Common myeloid progenitor, CD34-positive (primary cell): ENCODE measurements at regions not wholly inside any gene's neighbourhood (a gene's known extent, or its start where the extent isn't known, plus 50 kb on each side); places are given as distances from the start of the nearest gene placed in this dataset.
"Not testable (repeated sequence)": the region's sequence is repeated elsewhere in the genome, so short reads cannot be mapped to it uniquely, and the experiment has no call there.

Experiments
- CTCF ChIA-PET: fragments of 350-600 bp; sonication (Branson Sonifier 250); formaldehyde crosslinking; loops from one replicate; lab custom pipeline; 2021; ENCODE audit warnings: antibody characterized with exemption; lab: Charles Lee
- POLR2A ChIA-PET: fragments of 350-600 bp; sonication (Branson Sonifier 250); formaldehyde crosslinking; loops from one replicate; lab custom pipeline; 2021; ENCODE audit warnings: antibody characterized with exemption; lab: Charles Lee
- DNase-seq, 3 donors: peaks; one replicate each; pipeline versions ENCODE4 v3.0.0 to v3.0.0-alpha.2; 2013
- H3K27ac ChIP-seq, 2 experiments: 1 replicate in 1 of 2; 2 replicates in 1 of 2; pipeline ENCODE4 v1.7.0; 2013; ENCODE audit warnings: inconsistent platforms in 2 of 2, low read length in 2 of 2, mild to moderate bottlenecking in 2 of 2, low read depth in 1 of 2, moderate library complexity in 1 of 2; ENCODE audit not compliant: severe bottlenecking in 2 of 2, insufficient read depth in 1 of 2, poor library complexity in 1 of 2
- H3K27me3 ChIP-seq, 5 experiments: replicated peaks in 2 of 5; 1 replicate in 3 of 5; 2 replicates in 2 of 5; pipeline versions ENCODE4 v1.6.1 to v1.7.0; 2013; ENCODE audit warnings: low read length in 4 of 5, mild to moderate bottlenecking in 2 of 5, moderate library complexity in 2 of 5, inconsistent platforms in 1 of 5; ENCODE audit not compliant: insufficient read depth in 5 of 5, control insufficient read depth in 4 of 5
- H3K36me3 ChIP-seq, 4 experiments: 1 replicate in 2 of 4; 2 replicates in 2 of 4; pipeline versions ENCODE4 v1.6.1 to v1.7.0; 2013; ENCODE audit warnings: low read length in 3 of 4, control low read depth in 1 of 4, mild to moderate bottlenecking in 1 of 4; ENCODE audit not compliant: control insufficient read depth in 4 of 4, insufficient read depth in 4 of 4
- H3K4me1 ChIP-seq, 4 experiments: 1 replicate in 3 of 4; 2 replicates in 1 of 4; pipeline versions ENCODE4 v1.6.1 to v1.7.1; 2013; ENCODE audit warnings: low read length in 3 of 4, mild to moderate bottlenecking in 3 of 4, control low read depth in 1 of 4, inconsistent platforms in 1 of 4, moderate library complexity in 1 of 4; ENCODE audit not compliant: control insufficient read depth in 4 of 4, insufficient read depth in 4 of 4; ENCODE audit errors: control extremely low read depth in 1 of 4
- H3K4me3 ChIP-seq, 7 experiments: 1 replicate in 4 of 7; 2 replicates in 3 of 7; pipeline versions ENCODE4 v1.5.1 to v1.7.0; 2013; ENCODE audit warnings: mild to moderate bottlenecking in 7 of 7, low read length in 6 of 7, moderate library complexity in 6 of 7, inconsistent platforms in 2 of 7, low read depth in 2 of 7, control low read depth in 1 of 7; ENCODE audit not compliant: insufficient read depth in 4 of 7, control insufficient read depth in 1 of 7; ENCODE audit errors: extremely low read depth in 1 of 7
- H3K9me3 ChIP-seq, 5 experiments: 1 replicate in 4 of 5; 2 replicates in 1 of 5; pipeline versions ENCODE4 v1.6.1 to v1.7.1; 2013; ENCODE audit warnings: low read length in 4 of 5, mild to moderate bottlenecking in 2 of 5, inconsistent platforms in 1 of 5, low read depth in 1 of 5, moderate library complexity in 1 of 5; ENCODE audit not compliant: control insufficient read depth in 4 of 5, insufficient read depth in 2 of 5; ENCODE audit errors: control extremely low read depth in 1 of 5
- WGBS: methylation state at CpG from one replicate; pipeline ENCODE4 v1.1.5; 2013; ENCODE audit not compliant: insufficient coverage; 5-methylcytosine and 5-hydroxymethylcytosine counted together

- ChIA-PET CTCF (no interaction called here), POLR2A (no interaction called here)
- WGBS, result no CpG with 5 or more reads among the region's 3 CpGs
- Histone ChIP-seq H3K27ac (no peak overlapping the region), H3K36me3 (no peaks in the 10 kb centered on the region), H3K4me3 (no peak overlapping the region), H3K9me3 (peaks cover 0 to 8% (median 0%) of the 10 kb centered on the region in 5 experiments), H3K4me1 (no peaks in the 10 kb centered on the region), H3K27me3 (no peaks in the 10 kb centered on the region)
- DNase-seq, result no peak
Measured at GRCh38 chr14:53365486-53366130, 212.5 kb upstream of the DDHD1 start.

- WGBS, result no CpG with 5 or more reads among the region's 2 CpGs
- POLR2A ChIA-PET, H3K27me3 ChIP-seq, H3K4me3 ChIP-seq, CTCF ChIA-PET, H3K4me1 ChIP-seq, H3K9me3 ChIP-seq, DNase-seq, H3K27ac ChIP-seq, H3K36me3 ChIP-seq: not testable (repeated sequence)
Measured at GRCh38 chr14:53362916-53363315, 209.8 kb upstream of the DDHD1 start.

- H3K36me3 ChIP-seq, result no peaks in the 10 kb centered on the region
- DNase-seq, result no peak
- CTCF ChIA-PET, result no interaction called here
- H3K27ac ChIP-seq, result no peak overlapping the region
- peaks cover 0 to 8% (median 3%) of the 10 kb centered on the region in 5 experiments for H3K9me3 ChIP-seq
- peaks cover 0 to 4% (median 1%) of the 10 kb centered on the region in 4 experiments for H3K4me1 ChIP-seq
- H3K27me3 ChIP-seq, result no peaks in the 10 kb centered on the region
- H3K4me3 ChIP-seq, result no peak overlapping the region
- POLR2A ChIA-PET, result no interaction called here
Measured at GRCh38 chr14:53360829-53361228, 207.7 kb upstream of the DDHD1 start.

- no peaks in the 10 kb centered on the region for H3K36me3 ChIP-seq
- no peak overlapping the region for H3K4me3 ChIP-seq
- ChIA-PET CTCF (no interaction called here), POLR2A (no interaction called here)
- H3K9me3 ChIP-seq, result peaks cover 0 to 8% (median 3%) of the 10 kb centered on the region in 5 experiments
- no peak overlapping the region for H3K27ac ChIP-seq
- H3K27me3 ChIP-seq, result no peaks in the 10 kb centered on the region
- no peak for DNase-seq
- peaks cover 0 to 15% (median 8%) of the 10 kb centered on the region in 4 experiments for H3K4me1 ChIP-seq
Measured at GRCh38 chr14:53358166-53358565, 205.0 kb upstream of the DDHD1 start.

- Histone ChIP-seq H3K4me1 (peaks cover 0 to 15% (median 8%) of the 10 kb centered on the region in 4 experiments), H3K36me3 (no peaks in the 10 kb centered on the region), H3K27ac (no peak overlapping the region), H3K4me3 (no peak overlapping the region), H3K27me3 (no peaks in the 10 kb centered on the region), H3K9me3 (peaks cover 0 to 3% (median 0%) of the 10 kb centered on the region in 5 experiments)
- no peak for DNase-seq
- 92% methylated on average over 3 of the region's 4 CpGs for WGBS
- POLR2A ChIA-PET, result no interaction called here
- CTCF ChIA-PET, result interaction anchor here (0.8 kb wide), 1 partner anchor 31 kb away, joined by 3 read pairs; no protein-coding TSS in a partner anchor
Measured at GRCh38 chr14:53356361-53357150, 203.4 kb upstream of the DDHD1 start.

- H3K27me3 ChIP-seq, result no peaks in the 10 kb centered on the region
- ChIA-PET POLR2A (no interaction called here), CTCF (interaction anchor here (0.8 kb wide), 1 partner anchor 72 kb away, joined by 3 read pairs; no protein-coding TSS in a partner anchor)
- DNase-seq, result peak in 2 of 3 donors; percentile 64 to 75
- H3K36me3 ChIP-seq, result no peaks in the 10 kb centered on the region
- 65% methylated on average over 4 of the region's 5 CpGs for WGBS
- peaks cover 0 to 3% (median 0%) of the 10 kb centered on the region in 5 experiments for H3K9me3 ChIP-seq
- H3K4me1 ChIP-seq, result peaks cover 0 to 20% (median 8%) of the 10 kb centered on the region in 4 experiments
- H3K27ac ChIP-seq, result no peak overlapping the region
- no peak overlapping the region for H3K4me3 ChIP-seq
Measured at GRCh38 chr14:53355581-53356112, 202.5 kb upstream of the DDHD1 start.

GRCh38 chr14:53354336-53354735, 201.2 kb upstream of the DDHD1 start:
- DNase-seq, result no peak
- CTCF ChIA-PET, result interaction anchor here (1.0 kb wide), 1 partner anchor 49 kb away, joined by 3 read pairs; no protein-coding TSS in a partner anchor
- peaks cover 0 to 22% (median 8%) of the 10 kb centered on the region in 4 experiments for H3K4me1 ChIP-seq
- no peaks in the 10 kb centered on the region for H3K27me3 ChIP-seq
- no peak overlapping the region for H3K4me3 ChIP-seq
- no peaks in the 10 kb centered on the region for H3K9me3 ChIP-seq
- H3K36me3 ChIP-seq, result no peaks in the 10 kb centered on the region
- H3K27ac ChIP-seq, result no peak overlapping the region
- POLR2A ChIA-PET, result no interaction called here
